Mesothelial cell of epicardium (in vitro differentiated cells): ENCODE measurements at regions not wholly inside any gene's neighbourhood (a gene's known extent, or its start where the extent isn't known, plus 50 kb on each side); places are given as distances from the start of the nearest gene placed in this dataset.

ENCODE experiments used
- DNase-seq, 2 experiments: peaks; one replicate each; pipeline ENCODE4 v3.0.0; 2021; ENCODE audit warnings: low spot score in 2 of 2; ENCODE audit not compliant: unreplicated experiment in 2 of 2
- H3K27ac Mint-ChIP-seq: 2 replicates; pipeline ENCODE4 v1.8.0; 2021; ENCODE audit warnings: mixed read lengths
- H3K27me3 Mint-ChIP-seq: 2 replicates; pipeline ENCODE4 v1.8.0; 2021; ENCODE audit warnings: low read depth, mixed read lengths
- H3K36me3 Mint-ChIP-seq: 2 replicates; pipeline ENCODE4 v1.8.0; 2021; ENCODE audit warnings: mixed read lengths
- H3K4me1 Mint-ChIP-seq: 2 replicates; pipeline ENCODE4 v1.8.0; 2021; ENCODE audit warnings: mixed read lengths
- H3K4me3 Mint-ChIP-seq: 2 replicates; pipeline ENCODE4 v1.8.0; 2021; ENCODE audit warnings: mild to moderate bottlenecking, moderate library complexity, mixed read lengths
- H3K9me3 Mint-ChIP-seq: 2 replicates; pipeline ENCODE4 v1.8.0; 2021; ENCODE audit warnings: mixed read lengths
- CTCF ChIP-seq: fragments of 200-600 bp; sonication (generic); IDR thresholded peaks from one replicate; pipeline ENCODE4 v1.5.0; 2021; ENCODE audit warnings: antibody characterized with exemption; ENCODE audit not compliant: unreplicated experiment

GRCh38 chr2:21610304-21610703, 486.5 kb downstream of the TDRD15 start:
- no peaks in the 10 kb centered on the region for H3K27me3 Mint-ChIP-seq
- H3K4me3 Mint-ChIP-seq, result no peak overlapping the region

GRCh38 chr2:21617885-21618434, 494.2 kb downstream of the TDRD15 start:
- H3K27me3 Mint-ChIP-seq, result no peaks in the 10 kb centered on the region
- H3K27ac Mint-ChIP-seq, result no peak overlapping the region
- H3K4me3 Mint-ChIP-seq, result no peak overlapping the region
- no peak for DNase-seq
- TF ChIP-seq CTCF, result no peak
- no peaks in the 10 kb centered on the region for H3K36me3 Mint-ChIP-seq
- H3K4me1 Mint-ChIP-seq, result no peaks in the 10 kb centered on the region
- H3K9me3 Mint-ChIP-seq, result peaks cover 22% of the 10 kb centered on the region

More at GRCh38 chr2:21610304-21610703, 486.5 kb downstream of the TDRD15 start:
- Mint-ChIP-seq H3K9me3 (peaks cover 42% of the 10 kb centered on the region), H3K27ac (no peak overlapping the region), H3K36me3 (peaks cover 3% of the 10 kb centered on the region), H3K4me1 (no peaks in the 10 kb centered on the region)
- no peak for DNase-seq
- no peak for TF ChIP-seq CTCF

GRCh38 chr2:21620771-21621170, 497.0 kb downstream of the TDRD15 start:
- H3K27ac Mint-ChIP-seq, result no peak overlapping the region
- no peak overlapping the region for H3K4me3 Mint-ChIP-seq
- no peaks in the 10 kb centered on the region for H3K9me3 Mint-ChIP-seq
- no peak for DNase-seq
- no peak for TF ChIP-seq CTCF
- no peaks in the 10 kb centered on the region for H3K27me3 Mint-ChIP-seq
- no peaks in the 10 kb centered on the region for H3K4me1 Mint-ChIP-seq
- H3K36me3 Mint-ChIP-seq, result no peaks in the 10 kb centered on the region

GRCh38 chr2:21627938-21628337, 504.2 kb downstream of the TDRD15 start:
- TF ChIP-seq CTCF, result no peak
- Mint-ChIP-seq H3K4me3 (no peak overlapping the region), H3K9me3 (no peaks in the 10 kb centered on the region), H3K36me3 (no peaks in the 10 kb centered on the region), H3K4me1 (peaks cover 2% of the 10 kb centered on the region), H3K27me3 (no peaks in the 10 kb centered on the region), H3K27ac (no peak overlapping the region)
- DNase-seq, result no peak

GRCh38 chr2:21633015-21633414, 509.2 kb downstream of the TDRD15 start:
- no peaks in the 10 kb centered on the region for H3K9me3 Mint-ChIP-seq
- no peaks in the 10 kb centered on the region for H3K36me3 Mint-ChIP-seq
- no peak overlapping the region for H3K4me3 Mint-ChIP-seq
- TF ChIP-seq CTCF, result no peak
- no peak overlapping the region for H3K27ac Mint-ChIP-seq
- H3K4me1 Mint-ChIP-seq, result peaks cover 8% of the 10 kb centered on the region
- DNase-seq, result no peak
- H3K27me3 Mint-ChIP-seq, result no peaks in the 10 kb centered on the region

- Mint-ChIP-seq H3K27ac (no peak overlapping the region), H3K27me3 (no peaks in the 10 kb centered on the region), H3K36me3 (no peaks in the 10 kb centered on the region), H3K4me3 (no peak overlapping the region), H3K4me1 (peaks cover 8% of the 10 kb centered on the region), H3K9me3 (no peaks in the 10 kb centered on the region)
- no peak for TF ChIP-seq CTCF
- DNase-seq, result no peak
Observed at GRCh38 chr2:21633466-21633865, 509.7 kb downstream of the TDRD15 start.
